K562 (cell line): ENCODE measurements at regions not wholly inside any gene's neighbourhood (a gene's known extent, or its start where the extent isn't known, plus 50 kb on each side); places are given as distances from the start of the nearest gene placed in this dataset.

Source experiments
- ATAC-seq: fragments of 200-7000 bp; cut with Tn5 transposase; 3 replicates; pipeline ENCODE4 v1.9.1; 2020; ENCODE audit warnings: moderate library complexity
- BruUV-seq: library from RNA; stranded (reverse); fragments of 400-500 nt; replicated peaks from 2 replicates; lab custom pipeline; 2021; lab: Mats Ljungman, UMichigan
- CTCF ChIA-PET: fragments of 300-600 bp; formaldehyde crosslinking; extraction: SDS; loops from one replicate; lab custom pipeline; 2021; ENCODE audit warnings: low intra/inter-chr PET ratio; lab: Yijun Ruan, JAX
- POLR2A ChIA-PET: fragments of 300-600, 350-650 bp; sonication (Branson Sonifier 250); formaldehyde crosslinking; extraction: SDS; loops from one replicate; lab custom pipeline; 2021; ENCODE audit warnings: antibody characterized with exemption, inconsistent platforms; lab: Yijun Ruan, JAX
- DNase-seq, 4 experiments: peaks; one replicate each; pipeline versions ENCODE4 v3.0.0 to v3.0.0-alpha.2; 2011 to 2018; ENCODE audit warnings: low spot score in 3 of 4, mixed read lengths in 3 of 4; ENCODE audit errors: extremely low read depth in 1 of 4
- FAIRE-seq: peaks from 2 replicates; lab custom pipeline; 2011; peaks lifted over from hg19 to GRCh38; lab: Jason Lieb, UNC
- H2AFZ ChIP-seq: 2 replicates; pipeline ENCODE4 v1.6.0; 2011; ENCODE audit warnings: low read depth, low read length, control low read depth, inconsistent platforms
- H3K27ac ChIP-seq: fragments of 200-600 bp; 3 replicates; pipeline ENCODE4 v1.8.0; 2011; ENCODE audit warnings: low read depth, mild to moderate bottlenecking, control low read depth, inconsistent platforms, low read length, moderate library complexity, mixed read lengths; ENCODE audit errors: extremely low read depth
- H3K27me3 ChIP-seq, 2 experiments: fragments of 300-600 bp in 1 of 2; 2 replicates in 1 of 2; 3 replicates in 1 of 2; pipeline versions ENCODE4 v1.6.0 to v1.8.0; 2011; ENCODE audit warnings: inconsistent platforms in 2 of 2, low read length in 2 of 2, mild to moderate bottlenecking in 1 of 2, mixed read lengths in 1 of 2, moderate library complexity in 1 of 2; ENCODE audit not compliant: control insufficient read depth in 2 of 2, insufficient read depth in 2 of 2
- H3K36me3 ChIP-seq: fragments of 300-600 bp; 3 replicates; pipeline ENCODE4 v1.8.0; 2011; ENCODE audit warnings: mild to moderate bottlenecking, low read length, inconsistent platforms; ENCODE audit not compliant: control insufficient read depth, insufficient read depth
- H3K4me1 ChIP-seq, 2 experiments: fragments of 200-600 bp in 1 of 2; replicated peaks in 1 of 2; 2 replicates in 1 of 2; 3 replicates in 1 of 2; pipeline versions ENCODE4 v1.5.1 to v1.8.0; 2011; ENCODE audit warnings: inconsistent platforms in 2 of 2, low read length in 2 of 2, mild to moderate bottlenecking in 1 of 2, mixed read lengths in 1 of 2, moderate library complexity in 1 of 2; ENCODE audit not compliant: control insufficient read depth in 2 of 2, insufficient read depth in 2 of 2
- H3K4me2 ChIP-seq: 2 replicates; pipeline ENCODE4 v1.6.1; 2011; ENCODE audit warnings: low read length, control low read depth, inconsistent platforms, mixed read lengths; ENCODE audit not compliant: insufficient read depth
- H3K4me3 ChIP-seq: fragments of 200-600 bp; sonication (generic), shearing (Covaris generic); 2 replicates; pipeline ENCODE4 v1.5.1; 2016; ENCODE audit warnings: control low read depth, inconsistent platforms
- H3K79me2 ChIP-seq: fragments of 200-600 bp; 3 replicates; pipeline ENCODE4 v1.8.0; 2011; ENCODE audit warnings: low read length, inconsistent platforms; ENCODE audit not compliant: control insufficient read depth, insufficient read depth
- H3K9ac ChIP-seq, 2 experiments: 2 replicates each; pipeline versions ENCODE4 v1.6.0 to v1.6.1; 2011; ENCODE audit warnings: low read depth in 2 of 2, low read length in 2 of 2, control low read depth in 1 of 2, inconsistent platforms in 1 of 2, mild to moderate bottlenecking in 1 of 2, mixed read lengths in 1 of 2; ENCODE audit not compliant: insufficient read depth in 1 of 2
- H3K9me1 ChIP-seq: one replicate; pipeline ENCODE4 v1.6.0; 2011; ENCODE audit warnings: inconsistent platforms, mild to moderate bottlenecking, low read length, moderate library complexity; ENCODE audit not compliant: control insufficient read depth, insufficient read depth
- H3K9me3 ChIP-seq: replicated peaks from 2 replicates; pipeline ENCODE4 v1.5.1; 2011; ENCODE audit warnings: low read depth, low read length, inconsistent platforms; ENCODE audit not compliant: control insufficient read depth, insufficient read depth
- H4K20me1 ChIP-seq: replicated peaks from 2 replicates; pipeline ENCODE4 v1.6.1; 2011; ENCODE audit warnings: low read length, inconsistent platforms, mixed read lengths; ENCODE audit not compliant: control insufficient read depth, insufficient read depth
- ARID4B ChIP-seq: sonication (generic); formaldehyde crosslinking; IDR thresholded peaks from 2 replicates; pipeline ENCODE4 v1.8.0; 2022; ENCODE audit warnings: mild to moderate bottlenecking, missing genetic modification reagents
- ATF2 ChIP-seq: sonication (generic); formaldehyde crosslinking; IDR thresholded peaks from 2 replicates; pipeline ENCODE4 v1.8.1; 2022; ENCODE audit warnings: missing genetic modification reagents
- BRF1 ChIP-seq: IDR thresholded peaks from 3 replicates; pipeline ENCODE4 v1.6.1; 2011; ENCODE audit warnings: borderline replicate concordance, mild to moderate bottlenecking; ENCODE audit not compliant: insufficient read length; ENCODE audit errors: extremely low read depth
- C11orf30 ChIP-seq: fragments of 450-650 bp; IDR thresholded peaks from 2 replicates; pipeline ENCODE4 v1.6.1; 2016; ENCODE audit warnings: low read depth, mild to moderate bottlenecking
- CBX8 ChIP-seq: fragments of 200-600 bp; sonication (generic); IDR thresholded peaks from 2 replicates; pipeline ENCODE4 v1.6.1; 2012; ENCODE audit warnings: borderline replicate concordance, mixed run types, low read depth, mild to moderate bottlenecking, moderate library complexity, mixed read lengths, low read length, control low read depth, inconsistent platforms; ENCODE audit not compliant: poor library complexity, severe bottlenecking; ENCODE audit errors: extremely low read depth
- DEAF1 ChIP-seq: fragments of 450-650 bp; formaldehyde crosslinking; IDR thresholded peaks from 2 replicates; pipeline ENCODE4 v1.4.0; 2020; ENCODE audit warnings: mild to moderate bottlenecking, moderate library complexity
- E2F3 ChIP-seq: fragments of 250-450 bp; sonication (Bioruptor Pico); IDR thresholded peaks from 2 replicates; pipeline ENCODE4 v1.4.0; 2020; ENCODE audit warnings: mild to moderate bottlenecking
- FOXP1 ChIP-seq: sonication (generic); formaldehyde crosslinking; IDR thresholded peaks from 2 replicates; pipeline ENCODE4 v1.8.0; 2022; ENCODE audit warnings: mild to moderate bottlenecking, missing genetic modification reagents
- GMEB1 ChIP-seq: fragments of 250-450 bp; sonication (Bioruptor Pico); IDR thresholded peaks from 2 replicates; pipeline ENCODE4 v1.4.0; 2020; ENCODE audit warnings: mild to moderate bottlenecking
- JUND ChIP-seq, 2 experiments: IDR thresholded peaks; 2 replicates in 1 of 2; 3 replicates in 1 of 2; pipeline ENCODE4 v1.6.1; 2011; ENCODE audit warnings: borderline replicate concordance in 2 of 2, low read depth in 2 of 2, low read length in 2 of 2, improper control_type of control experiment in 1 of 2, missing biosample characterization in 1 of 2, missing genetic modification characterization in 1 of 2, missing genetic modification reagents in 1 of 2
- ZFX ChIP-seq: sonication (generic); formaldehyde crosslinking; IDR thresholded peaks from 2 replicates; pipeline ENCODE4 v1.8.0; 2022; ENCODE audit warnings: mild to moderate bottlenecking, missing genetic modification reagents, moderate library complexity
- ZNF124 ChIP-seq: sonication (generic); formaldehyde crosslinking; IDR thresholded peaks from 2 replicates; pipeline ENCODE4 v1.8.1; 2022; ENCODE audit warnings: missing genetic modification reagents
- ZNF324 ChIP-seq: fragments of 250-450 bp; sonication (Bioruptor Pico); IDR thresholded peaks from 2 replicates; pipeline ENCODE4 v1.4.0; 2020; ENCODE audit warnings: mild to moderate bottlenecking
- ZNF764 ChIP-seq: fragments of 250-450 bp; sonication (Bioruptor Pico); IDR thresholded peaks from 2 replicates; pipeline ENCODE4 v1.4.0; 2020; ENCODE audit warnings: low read depth, mild to moderate bottlenecking, moderate library complexity
- whole genome bisulfite sequencing: fragments of 100-300 bp; shearing (Covaris generic); methylation state at CpG from one replicate; pipeline ENCODE4 v1.1.6; 2016; ENCODE audit warnings: low coverage, mixed read lengths; ENCODE audit not compliant: insufficient coverage; ENCODE audit errors: missing lambda C conversion rate; 5-methylcytosine and 5-hydroxymethylcytosine counted together
- in situ Hi-C: fragments of 300-500 bp; cut with MboI; formaldehyde crosslinking; loops from 4 replicates; pipeline ENCODE4 v1.15.0; 2018; ENCODE audit warnings: inconsistent platforms, mixed read lengths
- intact Hi-C: fragments of 100-400 bp; cut with micrococcal nuclease; formaldehyde crosslinking; loops from 2 replicates; pipeline ENCODE4 v1.14.2; 2022

- 0% methylated on average over 1 of the region's 1 CpG for WGBS
- no peaks in the 10 kb centered on the region for H3K9me3 ChIP-seq
- intact Hi-C loops (no loop called here), in situ Hi-C loops (no loop called here)
- no peaks in the 10 kb centered on the region for H3K27me3 ChIP-seq
- H3K27ac ChIP-seq = no peak overlapping the region
- ChIA-PET CTCF (no interaction called here), POLR2A (no interaction called here)
- no peak overlapping the region for H3K9ac ChIP-seq
- no peaks in the 10 kb centered on the region for H3K9me1 ChIP-seq
- H2AFZ ChIP-seq = no peak overlapping the region
- no peak for DNase-seq
- no peaks in the 10 kb centered on the region for H3K36me3 ChIP-seq
- FAIRE-seq = no peak
- ATAC-seq = no peak
- no peaks in the 10 kb centered on the region for H3K4me1 ChIP-seq
- no peaks in the 10 kb centered on the region for H4K20me1 ChIP-seq
- H3K4me3 ChIP-seq = no peak overlapping the region
- no TSS peak for BruUV-seq
- no peaks in the 10 kb centered on the region for H3K79me2 ChIP-seq
- no peak overlapping the region for H3K4me2 ChIP-seq
- TF ChIP-seq ZNF764 (CRISPR knock-in tag) = no peak
- TF ChIP-seq BRF1 = no peak
- no peak for TF ChIP-seq DEAF1 (CRISPR knock-in tag)
- TF ChIP-seq C11orf30 = no peak
- no peak for TF ChIP-seq JUND (IDR thresholded peaks at IDR 0.05; ENCODE audit: borderline replicate concordance, low read depth, low read length)
- TF ChIP-seq JUND (tag; IDR thresholded peaks at IDR 0.05; ENCODE audit: borderline replicate concordance, low read depth, low read length) = no peak
- no peak for TF ChIP-seq FOXP1 (CRISPR knock-in tag)
- no peak for TF ChIP-seq ZFX
- TF ChIP-seq E2F3 (CRISPR knock-in tag) = no peak
- TF ChIP-seq CBX8 = no peak
- no peak for TF ChIP-seq ZNF124 (CRISPR knock-in tag)
- no peak for TF ChIP-seq GMEB1 (CRISPR knock-in tag)
- TF ChIP-seq ZNF324 = no peak
- no peak for TF ChIP-seq ARID4B (CRISPR knock-in tag)
- TF ChIP-seq ATF2 (CRISPR knock-in tag) = no peak
Measured at GRCh38 chr13:83714236-83714635, 168.0 kb downstream of the SLITRK1 start.
